ENCODE measurements at regions not wholly inside any gene's neighbourhood (a gene's known extent, or its start where the extent isn't known, plus 50 kb on each side); places are given as distances from the start of the nearest gene placed in this dataset.

DNA sequence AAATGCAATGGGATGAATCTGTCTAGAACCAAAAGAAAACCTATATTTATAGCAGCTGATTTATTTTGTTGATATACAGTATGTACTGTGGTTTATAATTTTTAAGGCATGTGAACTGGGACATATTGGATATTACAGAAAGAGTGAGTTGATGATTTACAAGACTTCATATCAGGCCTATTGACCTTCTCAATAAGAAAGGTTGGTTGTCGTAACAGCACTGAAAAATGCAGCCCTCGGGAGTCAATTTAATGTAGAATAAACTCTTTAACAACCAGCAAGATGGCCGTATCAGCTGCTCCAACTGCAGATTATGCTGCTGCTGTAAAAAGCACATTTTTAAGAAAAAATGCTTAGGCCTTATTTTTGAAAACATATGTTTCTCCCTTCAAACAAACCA is 407.3 kb downstream of the GXYLT1 start:
- DNase-seq: no peak

DNA sequence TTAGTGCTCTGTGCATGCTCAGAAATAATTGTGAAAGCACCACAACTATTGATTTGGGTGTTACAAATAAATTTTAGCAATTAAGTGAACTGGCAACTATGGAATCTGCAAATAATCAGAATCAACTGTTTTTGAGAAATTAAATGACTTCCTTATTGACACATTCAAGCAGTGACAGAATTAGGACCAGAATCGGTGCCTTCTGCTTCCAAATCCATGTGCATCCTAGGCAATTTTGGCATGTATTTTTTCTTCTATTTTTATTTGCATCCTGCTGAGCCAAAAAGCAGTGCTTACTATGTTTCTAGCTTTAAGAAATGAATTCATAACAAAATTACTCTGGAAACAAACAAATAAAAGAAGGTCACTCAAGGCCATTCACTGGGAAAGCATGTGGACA is 408.2 kb downstream of the GXYLT1 start:
- DNase-seq: no peak

DNA sequence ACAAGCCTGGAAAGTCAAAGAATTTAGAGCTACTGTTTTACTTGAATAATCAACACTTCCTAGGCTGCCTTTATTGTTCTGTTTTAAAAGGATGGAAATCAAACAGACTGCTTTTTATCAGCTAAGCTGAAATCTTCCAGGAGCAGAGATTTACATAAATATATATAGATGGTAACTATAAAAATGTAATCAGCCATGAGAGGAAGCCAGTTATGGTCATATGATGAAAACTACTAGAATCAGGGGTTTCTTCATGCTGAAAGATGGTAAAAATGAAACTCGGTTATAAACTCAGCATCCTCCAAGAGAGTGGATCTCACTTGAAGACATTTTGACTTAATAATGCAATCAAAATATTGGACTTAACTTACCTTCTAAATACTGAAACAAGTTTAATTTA is 413.0 kb downstream of the GXYLT1 start:
- DNase-seq: no peak

DNA sequence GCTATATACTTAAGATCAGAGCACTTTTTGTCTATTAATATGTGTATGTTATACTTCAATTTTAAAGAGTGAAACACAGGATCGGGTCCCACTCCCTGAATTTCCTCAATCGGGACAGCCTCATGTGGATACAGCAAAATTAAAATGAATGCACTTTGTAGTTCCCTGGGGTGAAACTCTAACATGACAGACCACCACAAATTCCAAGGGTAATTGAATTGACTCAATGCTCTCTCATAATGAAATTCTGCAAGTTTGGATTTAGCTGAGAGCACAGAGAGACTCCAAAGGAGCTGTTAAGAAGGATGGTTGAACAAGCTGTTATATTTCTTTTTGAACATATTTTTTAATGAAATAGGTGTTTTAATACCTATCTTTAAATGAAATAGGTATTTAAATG is 413.6 kb downstream of the GXYLT1 start:
- no peak for DNase-seq

DNA sequence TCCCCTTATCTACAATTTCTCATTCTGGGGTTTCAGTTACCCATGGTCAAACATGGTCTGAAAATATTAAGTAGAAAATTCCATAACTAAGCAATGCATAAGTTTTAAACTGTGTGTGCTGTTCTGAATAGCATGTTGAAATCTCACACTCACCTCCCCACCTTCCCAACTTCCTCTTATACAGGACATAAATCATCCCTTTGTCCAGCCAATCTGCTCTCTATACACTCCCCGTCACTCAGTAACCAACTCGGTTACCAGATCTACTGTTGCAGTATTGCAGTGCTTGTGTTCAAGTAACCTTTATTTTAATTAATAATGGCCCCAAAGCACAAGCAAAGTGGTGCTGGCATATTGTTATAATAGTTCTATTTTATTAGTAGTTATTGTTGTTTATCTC is 420.5 kb downstream of the GXYLT1 start:
- no peak for DNase-seq

DNA sequence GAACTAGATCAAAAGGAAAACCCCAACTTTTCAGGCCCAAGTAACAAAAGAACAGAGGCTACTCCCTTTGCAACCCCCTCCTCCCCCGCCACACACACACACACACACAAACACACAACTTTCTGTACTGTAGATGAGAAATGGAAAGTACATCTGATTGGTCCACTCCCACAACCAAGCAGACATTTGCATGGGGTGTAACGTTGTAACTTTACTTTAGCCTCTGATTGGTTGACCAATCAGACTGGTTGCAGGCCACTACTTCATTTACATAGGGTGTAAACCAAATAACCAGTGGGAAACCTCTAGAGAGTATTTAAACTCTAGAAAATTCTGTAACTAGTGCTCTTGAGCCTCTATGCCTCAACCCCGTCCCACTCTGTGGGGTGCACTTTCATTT is 425.5 kb downstream of the GXYLT1 start:
- no peak for DNase-seq

DNA sequence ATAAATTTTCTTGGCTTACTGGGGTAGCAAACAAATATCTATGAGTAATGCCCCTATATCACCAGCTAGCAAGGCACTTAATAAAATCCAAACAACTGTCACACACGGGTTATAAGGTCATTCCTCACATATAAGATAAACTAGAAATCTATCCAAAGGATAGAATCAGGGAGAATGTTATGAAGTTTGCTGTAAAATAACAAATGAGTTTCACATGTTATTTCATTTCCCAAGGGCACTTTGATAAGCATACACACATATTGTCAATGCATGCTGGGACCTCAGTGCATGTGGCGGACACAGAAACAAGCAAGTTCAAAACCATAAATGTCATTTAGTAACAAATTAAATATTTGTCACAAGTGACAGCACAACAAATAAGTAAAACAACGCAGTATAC is 429.4 kb downstream of the GXYLT1 start:
- no peak for DNase-seq

DNA sequence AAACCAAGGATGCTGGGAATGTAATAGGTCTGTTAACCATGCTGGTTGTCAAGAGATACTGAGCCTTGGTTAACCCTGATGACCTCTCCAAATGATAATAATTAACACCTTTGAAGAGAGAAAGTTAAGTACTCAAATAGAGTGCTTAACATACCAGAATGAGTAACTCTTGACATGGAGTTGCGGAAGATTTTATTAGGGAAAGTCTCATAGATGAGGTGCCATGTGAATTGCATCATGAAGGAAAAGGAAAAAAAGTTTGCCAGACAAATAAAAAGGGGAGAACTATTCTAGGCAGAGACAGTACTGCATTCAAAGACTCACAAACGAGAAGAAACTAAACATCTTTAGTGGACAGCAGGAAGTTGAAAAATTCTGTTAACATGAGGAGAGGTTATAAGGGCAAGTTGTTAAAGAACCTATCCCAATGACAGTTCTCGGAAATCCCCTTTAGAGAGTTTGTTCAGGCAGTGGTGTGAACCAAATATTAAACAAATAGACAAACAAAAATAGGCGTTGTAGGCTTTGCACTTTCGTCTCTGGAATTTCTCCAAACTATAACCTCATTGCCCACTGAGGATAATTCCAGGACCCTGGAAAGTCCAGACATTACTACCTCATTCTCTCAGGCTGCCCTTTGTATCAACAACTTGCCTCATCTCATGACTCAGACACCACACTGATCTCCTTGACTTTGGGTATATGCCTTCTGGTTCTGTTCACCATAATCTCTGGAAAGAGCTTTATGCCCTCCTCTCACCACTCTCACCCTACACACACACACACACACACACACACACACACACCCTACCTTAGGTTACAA is 435.0 kb downstream of the GXYLT1 start:
- no peak for DNase-seq

DNA sequence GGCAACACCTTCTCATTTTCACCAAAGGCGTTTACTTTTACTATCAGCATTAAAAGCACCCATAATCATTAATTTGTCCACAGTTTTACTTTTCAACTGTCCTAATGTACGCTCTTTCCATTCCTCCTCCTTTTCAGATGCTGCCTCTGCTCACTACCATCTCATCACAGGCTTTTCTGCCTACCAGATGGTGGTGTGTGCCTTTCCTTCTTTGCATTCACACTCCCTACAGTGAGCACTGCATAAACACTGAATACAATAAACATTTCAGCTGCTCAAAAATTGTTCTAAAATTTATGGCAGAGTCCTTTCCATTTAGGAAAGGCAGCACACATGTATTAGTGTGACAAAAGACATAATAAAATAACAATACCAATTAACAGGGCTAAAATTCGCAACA is 435.7 kb downstream of the GXYLT1 start:
- DNase-seq: no peak

DNA sequence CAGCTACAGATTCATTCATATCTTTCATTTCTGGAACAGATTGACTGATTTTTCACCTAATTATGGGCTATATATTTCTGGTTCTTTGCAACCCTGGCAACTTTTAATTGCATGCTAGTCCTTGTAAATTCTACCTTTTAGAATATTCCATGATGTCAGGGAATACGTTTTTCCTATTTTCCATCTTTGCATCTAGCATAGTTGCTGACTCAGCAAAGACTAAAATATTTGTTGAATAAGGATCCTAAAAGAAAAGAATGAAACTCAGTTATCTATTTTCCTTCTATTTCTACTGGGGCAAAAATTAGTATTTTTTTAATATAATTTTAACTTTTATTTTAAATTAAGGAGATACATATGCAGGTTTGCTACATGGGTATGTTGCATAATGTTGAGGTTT is 438.3 kb downstream of the GXYLT1 start:
- no peak for DNase-seq

DNA sequence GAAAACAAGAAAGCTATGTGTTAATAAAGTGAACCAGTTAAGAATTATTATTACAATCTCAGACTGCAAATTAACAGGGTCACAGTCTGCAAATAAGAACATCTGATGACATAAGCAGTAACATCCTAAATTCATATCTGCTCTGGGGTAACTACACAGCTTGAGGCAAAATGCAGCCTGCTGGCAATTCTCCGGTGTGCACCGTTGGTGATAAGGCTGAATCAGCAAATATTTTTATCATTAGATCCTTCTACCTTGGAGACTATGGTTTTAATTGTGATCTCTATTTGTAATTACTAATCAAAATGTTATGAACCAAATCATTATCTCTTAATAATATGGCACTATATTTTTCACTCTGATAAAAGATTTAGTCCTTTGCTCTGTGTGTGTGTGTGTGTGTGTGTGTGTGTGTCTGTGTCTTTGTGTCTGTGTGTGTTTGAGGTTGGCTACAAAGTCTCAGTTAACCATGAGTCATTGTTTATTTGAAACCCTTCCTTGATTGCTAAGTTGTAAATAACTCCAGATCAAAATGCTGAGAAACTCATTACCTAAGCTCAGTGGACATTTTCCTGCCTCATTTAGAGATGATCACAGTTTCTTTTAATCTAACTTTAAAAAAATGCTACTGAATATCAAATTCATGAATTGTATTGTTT is 442.6 kb downstream of the GXYLT1 start:
- no peak for DNase-seq

DNA sequence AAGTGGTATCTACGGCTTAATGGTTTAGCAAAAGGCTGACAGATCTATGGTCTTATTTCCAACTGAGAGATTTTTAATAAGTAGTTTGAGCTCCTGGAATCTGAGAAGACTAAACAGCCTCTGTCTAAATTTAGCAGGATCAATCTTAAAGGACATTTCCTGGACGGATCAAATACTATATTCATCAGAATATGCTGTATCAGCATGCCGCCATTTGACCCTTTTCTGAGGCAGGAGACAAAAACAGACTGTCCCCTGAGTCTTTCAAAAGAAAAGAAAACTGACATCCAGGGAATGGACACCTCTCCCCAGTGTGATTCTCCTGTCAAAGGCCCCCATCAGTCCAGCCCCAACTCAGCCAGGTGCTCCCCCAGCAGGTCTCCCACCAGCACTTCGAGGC is 443.7 kb downstream of the GXYLT1 start:
- DNase-seq: no peak

DNA sequence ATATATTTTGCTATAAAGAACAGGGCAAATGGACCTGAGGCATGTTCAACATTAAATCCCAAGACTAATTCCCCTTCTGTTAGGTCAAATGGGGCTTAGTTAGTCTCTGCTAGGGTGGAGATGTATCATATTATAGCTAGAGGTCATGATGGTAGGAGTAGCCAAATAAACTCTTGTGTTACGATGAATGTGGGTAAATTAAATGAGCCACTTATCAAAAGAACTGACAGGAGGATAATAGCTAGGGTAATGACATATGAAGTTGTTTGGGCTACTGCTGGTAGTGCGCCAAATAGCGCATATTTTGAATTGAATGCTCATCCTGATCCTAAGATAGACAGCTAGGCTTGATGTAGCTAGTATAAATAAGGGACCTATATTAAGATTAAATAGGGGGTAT is 445.0 kb downstream of the GXYLT1 start:
- no peak for DNase-seq

DNA sequence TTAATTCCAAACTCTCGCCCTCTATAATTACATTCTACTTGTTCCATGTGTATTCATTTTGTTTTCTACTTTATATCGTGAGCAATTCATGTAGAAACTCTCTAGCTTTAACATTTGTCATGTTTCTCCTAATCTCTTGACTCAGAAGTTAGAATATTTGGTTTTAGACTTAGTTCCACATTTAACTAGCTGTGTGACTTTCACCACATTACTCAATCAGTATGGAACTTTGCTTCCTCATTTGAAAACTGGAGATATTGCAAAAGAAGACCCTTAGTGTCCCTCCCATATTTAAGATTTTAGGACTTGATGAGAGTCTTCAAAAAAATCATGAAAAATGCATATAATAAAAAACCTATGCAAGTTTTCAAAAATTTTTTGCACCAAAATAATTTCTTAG is 447.5 kb downstream of the GXYLT1 start:
- no peak for DNase-seq

DNA sequence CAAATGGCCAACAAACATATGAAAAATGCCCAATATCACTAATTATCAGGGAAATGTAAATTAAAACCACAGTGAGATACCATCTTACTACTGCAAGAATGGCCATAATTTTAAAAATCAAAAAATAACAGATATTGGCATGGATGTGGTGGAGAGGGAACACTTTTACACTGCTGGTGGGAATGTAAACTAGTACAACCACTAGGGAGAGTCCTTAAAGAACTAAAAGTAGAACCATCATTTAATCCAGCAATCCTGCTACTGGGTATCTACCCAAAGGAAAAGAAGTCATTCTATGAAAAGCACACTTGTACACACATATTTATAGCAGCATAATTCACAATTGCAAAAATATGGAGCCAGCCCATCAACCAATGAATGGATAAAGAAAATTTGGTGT is 459.7 kb downstream of the GXYLT1 start:
- no peak for DNase-seq

DNA sequence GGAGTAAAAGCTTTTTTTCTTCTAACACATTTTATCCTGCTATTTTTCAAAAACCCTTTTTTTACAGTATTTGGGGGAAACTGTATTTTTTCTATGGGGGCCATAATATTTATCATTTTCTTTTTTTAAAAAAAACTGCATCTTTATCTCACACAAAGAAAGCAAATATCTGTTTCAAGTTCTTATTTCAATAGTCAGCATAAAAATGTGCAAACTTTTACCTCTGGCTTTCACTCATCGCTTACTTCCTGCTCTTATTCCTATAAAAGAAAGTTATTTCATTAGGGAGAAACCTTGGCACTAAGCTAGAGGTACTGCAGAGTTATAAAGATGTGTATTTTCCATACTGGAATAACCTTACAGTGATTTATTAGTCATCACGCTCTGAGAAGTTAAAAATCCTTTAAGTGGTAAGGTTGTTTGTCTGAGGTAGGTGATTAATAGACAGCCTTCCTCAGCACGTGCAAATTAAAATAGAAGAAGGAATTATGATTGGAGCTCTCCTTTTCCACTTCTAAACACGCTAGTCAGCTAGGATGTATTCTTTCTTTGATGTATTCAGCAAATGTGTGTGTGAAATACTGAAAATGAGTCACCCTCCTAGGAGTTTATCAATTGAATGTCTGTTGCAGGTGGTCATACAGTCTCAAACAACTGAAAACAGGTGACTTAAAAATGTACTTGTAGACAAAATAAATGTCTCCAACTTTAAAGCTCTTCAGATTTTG is 461.0 kb downstream of the GXYLT1 start:
- DNase-seq: no peak

DNA sequence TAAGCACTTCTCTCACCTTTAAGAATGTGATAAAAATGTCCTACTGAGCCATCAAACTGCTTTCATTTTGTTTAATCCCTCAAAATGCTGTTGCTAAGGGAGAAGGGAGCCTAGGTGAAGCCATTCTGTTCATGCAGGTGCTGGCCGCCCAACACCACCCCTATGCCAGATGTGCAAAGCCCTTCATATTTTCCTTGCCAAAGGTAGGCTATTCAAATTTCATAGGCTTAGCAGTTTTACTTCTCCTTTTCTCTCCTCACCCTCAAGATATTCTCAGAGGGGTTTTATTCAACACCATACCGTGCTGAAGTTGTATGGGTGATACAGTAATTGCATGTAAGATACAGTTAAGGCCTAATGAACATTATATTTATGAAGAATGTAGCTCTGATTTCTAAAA is 461.7 kb downstream of the GXYLT1 start:
- no peak for DNase-seq

DNA sequence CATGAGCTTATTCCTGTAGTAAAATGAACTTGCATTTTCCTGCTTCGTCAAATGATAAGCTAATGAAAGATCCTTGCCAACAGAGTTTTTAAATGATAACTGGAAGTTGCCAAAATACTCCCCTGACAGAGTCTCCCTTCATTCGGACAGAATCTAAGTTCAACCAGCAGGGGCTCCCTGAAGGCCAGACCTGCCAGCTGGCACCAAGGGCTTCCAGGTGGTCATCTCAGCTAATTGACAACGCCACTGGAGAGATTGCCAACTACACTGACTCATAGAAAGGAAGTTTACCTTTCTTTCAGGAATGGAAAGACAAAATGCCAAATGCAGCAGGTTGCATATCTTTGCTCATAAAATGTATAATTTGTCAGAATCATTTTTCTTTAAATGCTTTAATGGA is 462.8 kb downstream of the GXYLT1 start:
- no peak for DNase-seq

DNA sequence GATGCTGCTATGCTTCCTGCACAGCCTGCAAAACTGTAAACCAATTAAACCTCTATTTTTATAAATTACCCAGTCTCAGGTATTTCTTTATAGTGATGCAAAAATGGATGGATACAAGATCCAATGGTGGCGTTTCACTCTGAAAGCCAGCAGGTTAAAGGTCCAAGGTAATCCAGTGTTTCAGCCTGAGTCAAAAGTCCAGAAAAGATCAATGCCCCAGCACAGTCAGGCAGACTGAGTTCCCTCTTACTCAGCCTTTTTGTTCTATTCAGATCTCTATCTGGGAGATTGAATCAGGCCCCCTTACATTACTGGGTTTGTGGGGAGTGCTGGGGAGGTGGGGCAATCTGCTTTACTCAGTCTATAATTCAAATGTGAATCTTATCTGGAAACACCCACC is 464.5 kb downstream of the GXYLT1 start:
- DNase-seq: no peak

DNA sequence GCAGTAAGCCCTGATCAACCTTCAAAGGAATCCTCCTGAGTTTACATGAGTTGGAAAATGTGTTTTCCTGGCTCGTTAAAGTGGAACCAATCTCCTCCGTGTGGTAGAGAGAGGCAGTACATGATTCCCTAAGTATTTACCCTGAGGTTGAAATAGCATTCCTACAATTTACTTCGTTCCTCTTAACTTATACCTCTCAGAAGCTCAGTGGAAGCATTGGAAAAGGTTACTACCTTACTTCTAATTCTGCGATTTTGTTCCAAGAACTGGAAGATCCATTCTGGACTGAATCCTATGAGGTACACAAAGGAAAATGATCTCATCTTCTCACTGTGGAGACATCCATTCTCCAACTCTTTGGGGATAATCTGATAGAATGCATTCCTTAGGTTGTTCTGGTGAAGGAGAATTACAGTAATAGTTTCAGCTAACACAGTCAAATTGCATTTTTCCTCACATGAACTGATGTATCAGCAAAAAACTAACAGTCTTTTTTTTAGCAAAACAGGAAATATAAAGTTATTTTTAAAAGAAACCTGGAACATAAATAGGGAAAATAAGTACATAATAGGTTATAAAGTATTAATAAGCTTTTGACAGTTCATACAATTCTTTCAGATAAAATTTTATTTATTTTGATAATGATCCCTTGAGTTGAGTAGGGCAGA is 475.6 kb downstream of the PDZRN4 start:
- no peak for DNase-seq

DNA sequence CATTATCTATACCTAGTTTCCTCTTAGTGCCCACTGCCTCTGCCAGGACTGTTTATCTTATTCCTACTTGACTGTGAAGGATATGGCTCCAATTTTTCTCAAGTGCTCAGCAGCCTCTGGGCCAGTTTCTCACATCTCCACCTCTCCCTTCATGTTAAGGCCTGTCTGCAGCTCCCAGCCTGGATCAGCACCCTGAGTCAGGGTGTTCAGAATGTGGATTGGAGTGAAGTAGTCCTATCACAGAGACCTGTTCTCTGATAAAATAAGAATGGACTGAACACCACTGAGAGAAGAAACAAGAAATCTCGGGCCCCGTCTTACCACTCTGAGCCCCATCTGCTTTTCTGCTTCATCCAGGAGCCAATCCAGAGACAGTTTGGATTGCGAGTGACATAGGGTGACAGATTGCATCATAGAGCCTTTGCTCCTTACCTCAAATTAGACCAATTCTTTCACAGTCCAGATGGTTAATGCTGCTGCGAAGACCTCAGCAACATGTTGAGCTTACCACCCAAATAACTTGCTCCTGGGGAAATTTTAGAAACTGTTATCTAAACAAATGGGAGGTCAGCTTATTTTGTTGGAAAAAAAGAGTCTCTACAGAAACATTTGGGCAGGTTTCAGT is 473.1 kb downstream of the PDZRN4 start:
- no peak for DNase-seq

DNA sequence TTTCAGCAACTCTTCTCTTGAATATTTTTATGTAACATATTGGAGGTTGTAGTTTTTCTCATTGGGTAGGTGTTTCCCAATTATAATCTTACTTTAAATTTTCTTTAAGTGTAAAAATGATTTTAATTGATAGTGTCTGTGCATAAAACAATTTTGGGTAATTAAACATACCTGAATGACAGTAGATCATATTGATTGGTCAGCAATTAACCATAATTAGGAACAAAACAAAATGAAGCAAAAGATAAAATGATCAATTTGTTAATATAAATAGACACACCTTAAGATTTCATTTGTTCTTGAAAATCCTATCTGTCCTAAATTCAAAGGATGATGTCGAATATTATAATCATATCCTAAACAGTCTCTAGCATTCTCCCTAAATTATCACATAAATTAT is 468.3 kb downstream of the PDZRN4 start:
- no peak for DNase-seq
